Gastrocnemius medialis (tissue), 4 donors: ENCODE measurements at regions not wholly inside any gene's neighbourhood (a gene's known extent, or its start where the extent isn't known, plus 50 kb on each side); places are given as distances from the start of the nearest gene placed in this dataset.

Experiments
- ATAC-seq, 2 donors: fragments of 150-250 bp; one replicate each; pipeline ENCODE4 v1.9.1; 2016
- DNase-seq, 2 donors: peaks; one replicate each; pipeline ENCODE4 v3.0.0-alpha.2; 2019
- H3K27ac ChIP-seq, 4 donors: fragments of 200-600 bp; sonication (generic); 1 replicate in 1 of 4; 2 replicates in 3 of 4; pipeline ENCODE4 v1.5.1; 2016 to 2018; ENCODE audit warnings: mild to moderate bottlenecking in 2 of 4, moderate library complexity in 1 of 4
- H3K27me3 ChIP-seq, 3 donors: fragments of 200-600 bp; sonication (generic) in 2 of 3; 1 replicate in 1 of 3; 2 replicates in 2 of 3; pipeline versions ENCODE4 v1.5.1 to v1.6.0; 2016 to 2019; ENCODE audit warnings: mild to moderate bottlenecking in 1 of 3, moderate library complexity in 1 of 3
- H3K36me3 ChIP-seq, 2 donors: fragments of 200-600 bp; sonication (generic) in 1 of 2; one replicate each; pipeline ENCODE4 v1.5.1; 2017 to 2018
- H3K4me1 ChIP-seq, 2 donors: fragments of 200-600 bp; sonication (generic) in 1 of 2; one replicate each; pipeline ENCODE4 v1.5.1; 2016 to 2017; ENCODE audit warnings: mild to moderate bottlenecking in 2 of 2
- H3K4me3 ChIP-seq, 4 donors: fragments of 200-600 bp; sonication (generic) in 3 of 4; 1 replicate in 1 of 4; 2 replicates in 3 of 4; pipeline ENCODE4 v1.5.1; 2016 to 2019; ENCODE audit warnings: mild to moderate bottlenecking in 2 of 4
- H3K9me3 ChIP-seq, 3 donors: fragments of 200-600 bp; sonication (generic) in 2 of 3; 1 replicate in 1 of 3; 2 replicates in 2 of 3; pipeline ENCODE4 v1.5.1; 2016 to 2019
- CTCF ChIP-seq, 5 experiments: fragments of 450-650 bp in 3 of 5; fragments of 200-600 bp in 2 of 5; sonication (generic) in 2 of 5; IDR thresholded peaks in 4 of 5; conservative IDR thresholded peaks in 1 of 5; 1 replicate in 4 of 5; 2 replicates in 1 of 5; pipeline ENCODE4 v1.5.1; 2016 to 2019; ENCODE audit warnings: antibody characterized with exemption in 5 of 5, mild to moderate bottlenecking in 3 of 5, moderate library complexity in 3 of 5
- POLR2A ChIP-seq, 2 donors: fragments of 450-650 bp; IDR thresholded peaks; one replicate each; pipeline ENCODE4 v1.6.1; 2017; ENCODE audit warnings: antibody characterized with exemption in 2 of 2, mild to moderate bottlenecking in 2 of 2, moderate library complexity in 2 of 2
- in situ Hi-C, 4 donors: fragments of 200-750 bp; cut with MboI; loops; one replicate each; pipeline versions ENCODE4 v1.15.0 to v1.8.0; 2017; ENCODE audit warnings: low sequenced_read_pairs in 4 of 4
- intact Hi-C: fragments of 100-400 bp; cut with DNase I; formaldehyde crosslinking; loops from one replicate; pipeline ENCODE4 v1.15.1; 2023; ENCODE audit warnings: low total_unique reads

GRCh38 chr14:34187519-34188044 is 236.7 kb upstream of the EGLN3 start:
- Histone ChIP-seq H3K36me3 (no peaks in the 10 kb centered on the region), H3K9me3 (no peaks in the 10 kb centered on the region), H3K27me3 (no peaks in the 10 kb centered on the region), H3K4me3 (no peak overlapping the region), H3K27ac (no peak overlapping the region), H3K4me1 (no peaks in the 10 kb centered on the region)
- intact Hi-C loops: no loop called here
- in situ Hi-C loops: no loop called here
- no peak for DNase-seq
- TF ChIP-seq POLR2A (IDR thresholded peaks at IDR 0.05): no peak
- no peak for TF ChIP-seq CTCF (IDR thresholded peaks at IDR 0.05 in 4 of 5, conservative IDR thresholded peaks at IDR 0.05 in 1 of 5)
- ATAC-seq: no peak

GRCh38 chr14:34187061-34187460 is 236.2 kb upstream of the EGLN3 start:
- no peak overlapping the region for H3K27ac ChIP-seq

GRCh38 chr14:34184126-34184525 is 233.3 kb upstream of the EGLN3 start:
- Histone ChIP-seq H3K4me3 (no peak overlapping the region), H3K36me3 (no peaks in the 10 kb centered on the region), H3K27me3 (no peaks in the 10 kb centered on the region), H3K4me1 (peaks cover 3 to 8% of the 10 kb centered on the region in 2 donors), H3K9me3 (no peaks in the 10 kb centered on the region), H3K27ac (no peak overlapping the region)
- ATAC-seq (no peak), DNase-seq (no peak)
- in situ Hi-C loops (no loop called here), intact Hi-C loops (no loop called here)
- TF ChIP-seq POLR2A (IDR thresholded peaks at IDR 0.05) (no peak), CTCF (IDR thresholded peaks at IDR 0.05 in 4 of 5, conservative IDR thresholded peaks at IDR 0.05 in 1 of 5) (no peak)

More at GRCh38 chr14:34187061-34187460, 236.2 kb upstream of the EGLN3 start:
- no peaks in the 10 kb centered on the region for H3K9me3 ChIP-seq
- in situ Hi-C loops: no loop called here
- no peaks in the 10 kb centered on the region for H3K4me1 ChIP-seq
- no peaks in the 10 kb centered on the region for H3K27me3 ChIP-seq
- ATAC-seq (no peak), DNase-seq (no peak)
- TF ChIP-seq CTCF (IDR thresholded peaks at IDR 0.05 in 4 of 5, conservative IDR thresholded peaks at IDR 0.05 in 1 of 5): no peak
- no peak for TF ChIP-seq POLR2A (IDR thresholded peaks at IDR 0.05)
- H3K36me3 ChIP-seq: no peaks in the 10 kb centered on the region
- intact Hi-C loops: no loop called here
- H3K4me3 ChIP-seq: no peak overlapping the region

- Histone ChIP-seq H3K27ac (no peak overlapping the region), H3K4me3 (no peak overlapping the region), H3K36me3 (no peaks in the 10 kb centered on the region), H3K9me3 (no peaks in the 10 kb centered on the region), H3K27me3 (no peaks in the 10 kb centered on the region), H3K4me1 (peaks cover 3 to 8% of the 10 kb centered on the region in 2 donors)
- intact Hi-C loops (no loop called here), in situ Hi-C loops (no loop called here)
- TF ChIP-seq POLR2A (IDR thresholded peaks at IDR 0.05) (no peak), CTCF (IDR thresholded peaks at IDR 0.05 in 4 of 5, conservative IDR thresholded peaks at IDR 0.05 in 1 of 5) (no peak)
- no peak for DNase-seq
- ATAC-seq: no peak
Measured at GRCh38 chr14:34183478-34183877, 232.6 kb upstream of the EGLN3 start.

- peak in 1 of 2 donors; percentile 46 for ATAC-seq
Measured at GRCh38 chr14:34181338-34181737, 230.5 kb upstream of the EGLN3 start.

More at GRCh38 chr14:34181338-34181737, 230.5 kb upstream of the EGLN3 start:
- Histone ChIP-seq H3K27me3 (no peaks in the 10 kb centered on the region), H3K27ac (no peak overlapping the region), H3K4me1 (peaks cover 3 to 8% of the 10 kb centered on the region in 2 donors), H3K36me3 (no peaks in the 10 kb centered on the region), H3K9me3 (no peaks in the 10 kb centered on the region), H3K4me3 (no peak overlapping the region)
- no peak for DNase-seq
- TF ChIP-seq POLR2A (IDR thresholded peaks at IDR 0.05) (no peak), CTCF (IDR thresholded peaks at IDR 0.05 in 4 of 5, conservative IDR thresholded peaks at IDR 0.05 in 1 of 5) (no peak)
- in situ Hi-C loops: no loop called here
- intact Hi-C loops: no loop called here
